Mesothelial cell of epicardium (in vitro differentiated cells): ENCODE measurements at regions not wholly inside any gene's neighbourhood (a gene's known extent, or its start where the extent isn't known, plus 50 kb on each side); places are given as distances from the start of the nearest gene placed in this dataset.
"Not testable (repeated sequence)": the region's sequence is repeated elsewhere in the genome, so short reads cannot be mapped to it uniquely, and the experiment has no call there.

Experiments used
- DNase-seq, 2 experiments: peaks; one replicate each; pipeline ENCODE4 v3.0.0; 2021; ENCODE audit warnings: low spot score in 2 of 2; ENCODE audit not compliant: unreplicated experiment in 2 of 2
- H3K27ac Mint-ChIP-seq: 2 replicates; pipeline ENCODE4 v1.8.0; 2021; ENCODE audit warnings: mixed read lengths
- H3K27me3 Mint-ChIP-seq: 2 replicates; pipeline ENCODE4 v1.8.0; 2021; ENCODE audit warnings: low read depth, mixed read lengths
- H3K36me3 Mint-ChIP-seq: 2 replicates; pipeline ENCODE4 v1.8.0; 2021; ENCODE audit warnings: mixed read lengths
- H3K4me1 Mint-ChIP-seq: 2 replicates; pipeline ENCODE4 v1.8.0; 2021; ENCODE audit warnings: mixed read lengths
- H3K4me3 Mint-ChIP-seq: 2 replicates; pipeline ENCODE4 v1.8.0; 2021; ENCODE audit warnings: mild to moderate bottlenecking, moderate library complexity, mixed read lengths
- H3K9me3 Mint-ChIP-seq: 2 replicates; pipeline ENCODE4 v1.8.0; 2021; ENCODE audit warnings: mixed read lengths
- CTCF ChIP-seq: fragments of 200-600 bp; sonication (generic); IDR thresholded peaks from one replicate; pipeline ENCODE4 v1.5.0; 2021; ENCODE audit warnings: antibody characterized with exemption; ENCODE audit not compliant: unreplicated experiment

DNA sequence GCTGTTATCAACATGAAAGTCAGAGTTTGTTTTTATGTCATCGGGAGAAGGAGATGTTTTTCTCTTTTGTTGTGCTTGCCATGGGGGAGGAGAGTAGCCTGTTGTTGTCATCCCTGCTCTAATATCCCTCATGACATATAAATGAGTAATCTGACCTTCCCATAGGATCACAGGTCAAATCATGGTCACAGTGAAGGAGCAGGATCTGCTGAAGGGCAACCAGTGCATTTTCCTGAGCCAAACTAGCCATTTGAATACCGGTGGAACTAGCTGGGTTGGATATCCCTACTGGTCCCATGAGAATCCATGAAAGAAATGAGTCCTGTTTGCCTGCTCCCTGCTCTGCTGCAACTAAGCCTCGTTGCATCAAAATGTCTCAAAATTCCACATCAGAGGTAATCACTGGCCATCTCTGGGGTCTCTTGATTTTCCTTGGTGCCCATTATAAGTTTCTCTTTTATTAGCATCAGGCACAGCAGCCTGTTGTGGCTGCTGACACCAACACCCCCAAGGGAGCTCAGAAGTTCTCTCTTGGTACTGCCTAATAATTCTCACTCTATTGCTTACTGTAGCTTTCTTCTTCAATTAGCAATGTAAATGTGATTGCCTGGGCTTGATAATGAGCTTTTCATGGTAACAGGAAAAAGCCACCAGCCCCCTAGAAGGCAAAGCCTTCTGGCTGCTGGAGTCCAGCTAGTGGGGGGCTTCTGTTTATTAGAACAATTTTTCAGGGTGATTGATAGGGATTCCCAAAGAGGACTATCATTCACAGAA lies 211.4 kb upstream of the ERCC4 start:
- H3K36me3 Mint-ChIP-seq, result no peaks in the 10 kb centered on the region
- peaks cover 7% of the 10 kb centered on the region for H3K27me3 Mint-ChIP-seq
- no peak for DNase-seq
- H3K9me3 Mint-ChIP-seq, result peaks cover 17% of the 10 kb centered on the region
- TF ChIP-seq CTCF, result no peak
- no peak overlapping the region for H3K27ac Mint-ChIP-seq
- no peak overlapping the region for H3K4me3 Mint-ChIP-seq
- H3K4me1 Mint-ChIP-seq, result no peaks in the 10 kb centered on the region

- no peaks in the 10 kb centered on the region for H3K4me1 Mint-ChIP-seq
- H3K36me3 Mint-ChIP-seq, result no peaks in the 10 kb centered on the region
- peaks cover 10% of the 10 kb centered on the region for H3K27me3 Mint-ChIP-seq
- no peak overlapping the region for H3K4me3 Mint-ChIP-seq
- H3K27ac Mint-ChIP-seq, result no peak overlapping the region
- no peak for DNase-seq
- H3K9me3 Mint-ChIP-seq, result no peaks in the 10 kb centered on the region
- TF ChIP-seq CTCF, result no peak
These were observed 201.2 kb upstream of the ERCC4 start for GRCh38 chr16:13718748-13719147.

DNA sequence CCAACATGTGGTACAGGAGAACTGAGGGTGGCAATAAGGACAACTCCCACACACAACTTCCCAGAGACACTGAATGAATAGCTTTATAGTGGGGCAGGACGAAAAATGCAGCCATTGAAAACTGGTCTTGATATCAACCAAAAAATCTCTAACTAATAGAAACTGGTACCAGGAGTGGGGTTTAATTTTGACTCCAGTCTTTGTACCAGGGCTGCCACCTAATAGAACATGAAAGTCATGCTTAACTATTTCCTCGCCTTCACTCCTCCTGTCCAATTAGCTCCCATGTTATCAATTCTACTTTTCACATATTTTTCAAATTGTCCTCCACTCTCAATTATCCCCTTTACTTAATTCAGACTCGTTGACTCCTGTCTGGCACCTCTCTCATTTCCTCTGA lies 192.0 kb upstream of the ERCC4 start:
- TF ChIP-seq CTCF, result no peak
- Mint-ChIP-seq H3K4me1 (no peaks in the 10 kb centered on the region), H3K9me3 (peaks cover 20% of the 10 kb centered on the region), H3K27ac (no peak overlapping the region), H3K27me3 (peaks cover 14% of the 10 kb centered on the region), H3K36me3 (no peaks in the 10 kb centered on the region), H3K4me3 (no peak overlapping the region)
- no peak for DNase-seq

DNA sequence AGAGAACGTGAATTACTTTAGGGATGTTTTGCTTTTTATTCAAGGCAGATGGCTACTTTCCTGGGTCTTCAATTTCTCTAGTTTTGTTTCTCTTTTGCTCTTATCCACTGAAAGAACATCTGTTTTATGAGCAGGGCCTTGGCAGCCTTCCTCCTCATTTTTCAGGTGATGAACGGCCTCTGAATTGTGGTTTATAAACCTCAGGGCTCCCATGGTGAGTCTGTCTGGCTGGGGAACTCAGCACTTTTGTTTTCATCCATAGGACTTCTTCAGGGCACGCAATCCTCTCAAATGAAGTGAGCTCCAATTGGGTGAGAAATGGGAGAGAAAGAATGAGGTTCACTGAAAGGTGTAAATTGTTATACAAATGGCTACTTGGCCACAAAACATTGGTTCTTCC lies 186.4 kb upstream of the ERCC4 start:
- no peak for DNase-seq
- Mint-ChIP-seq H3K36me3 (no peaks in the 10 kb centered on the region), H3K4me3 (no peak overlapping the region), H3K27ac (no peak overlapping the region), H3K4me1 (no peaks in the 10 kb centered on the region), H3K9me3 (peaks cover 5% of the 10 kb centered on the region), H3K27me3 (peaks cover 11% of the 10 kb centered on the region)
- no peak for TF ChIP-seq CTCF

DNA sequence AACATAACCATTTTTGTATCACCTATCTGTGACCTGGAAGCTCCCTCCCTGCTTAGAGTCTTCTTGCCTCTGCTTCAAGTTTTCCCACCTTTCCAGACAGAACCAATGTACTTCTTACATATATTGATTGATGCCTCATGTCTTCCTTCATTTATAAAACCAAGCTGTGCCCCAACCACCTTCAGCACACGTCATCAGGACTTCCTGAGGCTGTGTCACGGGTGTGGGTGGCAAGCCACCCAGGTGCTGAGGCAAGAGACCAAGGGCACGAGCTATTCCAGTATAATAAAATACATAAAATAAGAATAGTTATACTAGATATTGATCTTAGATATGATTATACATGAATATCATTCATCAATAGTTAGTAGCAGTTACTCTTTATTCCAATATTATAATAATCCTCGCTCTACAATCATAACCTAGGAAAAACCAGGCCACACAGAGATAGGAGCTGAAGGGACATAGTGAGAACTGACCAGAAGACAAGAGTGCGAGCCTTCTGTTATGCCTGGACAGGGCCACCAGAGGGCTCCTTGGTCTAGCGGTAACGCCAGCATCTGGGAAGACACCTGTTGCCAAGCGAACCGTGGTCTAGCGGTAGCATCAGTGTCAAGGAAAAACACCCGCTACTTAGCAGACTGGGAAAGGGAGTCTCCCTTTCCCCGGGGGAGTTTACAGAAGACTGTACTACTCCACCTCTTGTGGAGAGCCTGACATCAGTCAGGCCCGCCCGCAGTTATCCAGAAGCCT lies 180.2 kb upstream of the ERCC4 start:
- peaks cover 10% of the 10 kb centered on the region for H3K9me3 Mint-ChIP-seq

GRCh38 chr16:13742928-13743327 lies 177.0 kb upstream of the ERCC4 start:
- no peak overlapping the region for H3K4me3 Mint-ChIP-seq
- DNase-seq, result no peak
- peaks cover 1% of the 10 kb centered on the region for H3K27me3 Mint-ChIP-seq
- no peaks in the 10 kb centered on the region for H3K4me1 Mint-ChIP-seq
- peaks cover 10% of the 10 kb centered on the region for H3K9me3 Mint-ChIP-seq
- no peak for TF ChIP-seq CTCF
- no peak overlapping the region for H3K27ac Mint-ChIP-seq
- no peaks in the 10 kb centered on the region for H3K36me3 Mint-ChIP-seq

More for the DNA sequence above, 180.2 kb upstream of the ERCC4 start:
- H3K27me3 Mint-ChIP-seq, H3K27ac Mint-ChIP-seq, H3K4me3 Mint-ChIP-seq, H3K36me3 Mint-ChIP-seq, DNase-seq, H3K4me1 Mint-ChIP-seq: not testable (repeated sequence)
